ENCODE measurements at regions not wholly inside any gene's neighbourhood (a gene's known extent, or its start where the extent isn't known, plus 50 kb on each side); places are given as distances from the start of the nearest gene placed in this dataset.

GRCh38 chrX:110920991-110921390 is 125.4 kb upstream of the CHRDL1 start:
- no peak for TF ChIP-seq CTCF (IDR thresholded peaks at IDR 0.05)
- TF ChIP-seq POLR2A (IDR thresholded peaks at IDR 0.05), result no peak

Measured in adrenal gland (tissue), 5 donors.